NCI-H748 (cell line): ENCODE measurements at regions not wholly inside any gene's neighbourhood (a gene's known extent, or its start where the extent isn't known, plus 50 kb on each side); places are given as distances from the start of the nearest gene placed in this dataset.
A peak's percentile ranks its signal among the peaks of the same experiment; 100 is the strongest.

Experiments
- DNase-seq: peaks from one replicate; lab custom pipeline; 2025; ENCODE audit not compliant: unreplicated experiment; lab: John Stamatoyannopoulos, UW

DNA sequence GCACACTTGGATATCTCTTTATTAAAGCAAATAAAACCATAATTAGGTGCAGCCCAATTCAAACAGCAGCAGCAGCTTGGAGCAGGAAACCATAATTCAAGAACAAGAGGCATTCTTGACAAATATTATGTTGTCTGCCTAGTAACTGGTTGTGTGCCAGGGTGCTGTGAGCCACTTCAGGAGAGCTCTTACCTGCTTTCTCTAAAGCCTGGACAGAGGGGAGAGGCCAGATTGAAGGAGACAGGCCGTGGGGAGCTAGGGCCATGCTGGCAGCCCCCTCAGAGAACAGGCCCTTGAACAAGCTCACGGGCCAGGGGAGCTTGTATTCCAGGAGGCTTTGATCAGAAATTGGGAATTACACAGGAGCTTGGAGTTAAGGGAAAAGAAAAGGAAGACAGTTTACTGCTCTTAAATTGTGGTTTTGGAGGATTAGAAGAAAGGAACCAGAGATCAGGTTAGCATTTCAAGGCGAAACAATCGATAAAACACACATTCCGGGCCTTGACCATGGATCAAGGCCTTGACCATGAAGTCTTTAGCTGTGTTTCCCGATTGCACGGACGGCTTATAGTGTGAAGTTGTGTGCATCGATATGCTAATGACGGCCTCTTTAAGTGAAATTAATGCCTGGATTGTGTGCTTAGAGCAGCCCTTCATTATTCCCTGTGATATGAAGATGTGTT lies 69.8 kb upstream of the NKX2-2 start:
- peak; percentile 99 for DNase-seq

DNA sequence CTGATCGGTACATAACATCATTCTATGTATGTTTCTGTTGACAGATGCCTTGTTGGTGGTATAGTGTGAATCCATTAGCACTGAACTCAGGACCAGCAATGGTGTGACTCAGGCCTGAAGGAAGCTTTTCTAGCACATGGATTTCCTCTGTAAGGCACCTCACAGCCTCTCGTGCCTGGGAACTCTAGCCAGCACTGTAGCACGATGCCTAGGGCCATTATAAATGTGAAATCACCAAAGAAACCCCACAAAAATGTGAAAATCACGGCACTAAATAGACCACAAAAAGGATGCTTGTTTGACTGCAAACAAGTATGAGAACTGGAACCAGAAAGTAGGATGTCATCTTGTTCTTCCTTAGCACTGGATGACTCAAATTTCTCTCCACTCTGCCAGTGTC lies 63.7 kb upstream of the NKX2-2 start:
- DNase-seq: no peak

DNA sequence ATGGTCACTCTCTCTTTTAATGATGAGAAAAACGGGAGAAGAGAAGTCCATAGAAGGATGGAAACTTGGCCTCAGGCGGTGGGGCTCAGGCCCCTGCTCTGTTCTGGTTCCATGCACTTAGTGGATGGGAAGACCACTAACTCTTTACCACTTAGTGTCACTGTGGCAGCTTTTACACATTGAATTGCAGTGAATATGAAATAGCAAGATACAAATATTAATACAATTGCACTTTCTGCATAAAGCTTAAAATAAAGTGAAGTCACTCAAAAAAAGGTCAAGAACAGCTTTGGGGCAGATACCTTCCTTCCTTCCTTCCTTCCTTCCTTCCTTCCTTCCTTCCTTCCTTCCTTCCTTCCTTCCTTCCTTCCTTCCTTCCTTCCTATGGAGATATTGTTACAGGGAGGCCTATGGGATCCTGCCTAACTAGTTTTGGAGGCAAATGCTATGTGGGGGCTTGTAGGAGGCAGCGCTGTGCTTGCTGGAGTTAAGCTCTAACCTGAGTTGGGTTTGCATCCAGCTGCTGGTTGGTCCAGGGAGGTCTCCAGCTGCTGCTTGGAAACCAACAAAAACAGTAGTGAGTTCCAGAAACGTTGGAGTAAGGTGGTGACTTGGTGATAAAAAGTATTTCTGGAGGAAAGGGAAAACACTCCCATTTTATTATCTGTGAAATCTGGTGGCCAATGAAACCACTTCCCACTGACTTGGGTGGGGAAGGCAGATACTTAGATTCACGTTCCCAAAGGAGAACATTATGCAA lies 62.3 kb upstream of the NKX2-2 start:
- DNase-seq: peak; percentile 35

DNA sequence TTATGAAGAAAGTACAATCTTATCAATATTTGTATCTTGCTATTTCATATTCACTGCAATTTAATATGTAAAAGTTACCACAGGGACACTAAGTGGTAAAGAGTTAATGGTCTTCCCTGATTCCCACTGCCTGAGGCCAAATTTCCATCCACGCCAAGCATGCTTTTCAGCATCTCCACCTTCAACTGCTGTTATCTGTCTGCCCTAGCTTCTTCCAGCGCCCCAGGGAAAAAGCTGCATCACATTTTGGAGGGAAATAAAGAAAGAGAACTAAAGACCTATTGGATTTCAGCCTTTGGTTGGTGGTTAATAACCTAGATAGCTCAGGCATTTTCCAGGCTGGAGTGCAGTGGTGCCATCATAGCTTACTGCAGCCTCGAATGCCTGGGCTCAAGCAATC lies 61.3 kb upstream of the NKX2-2 start:
- no peak for DNase-seq

DNA sequence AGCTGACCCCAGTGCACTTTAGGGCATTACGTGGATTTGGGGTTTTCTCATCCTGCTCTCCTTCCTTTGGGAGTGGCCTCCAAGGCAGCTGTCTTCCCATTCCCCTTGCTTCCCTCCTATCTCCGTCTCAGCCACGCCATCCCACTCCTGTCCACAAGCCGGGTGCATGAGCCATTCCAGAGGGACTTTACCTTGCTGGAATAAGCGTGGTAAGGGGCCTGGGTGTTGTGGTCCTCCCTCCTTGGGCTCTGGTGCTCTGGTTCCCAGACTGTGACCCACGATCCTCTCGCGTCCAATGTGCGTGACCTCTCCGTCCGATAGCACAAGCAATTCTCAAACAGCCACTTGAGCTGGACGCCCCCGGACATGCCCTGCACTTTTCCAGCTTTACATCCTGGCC lies 60.6 kb upstream of the NKX2-2 start:
- no peak for DNase-seq

DNA sequence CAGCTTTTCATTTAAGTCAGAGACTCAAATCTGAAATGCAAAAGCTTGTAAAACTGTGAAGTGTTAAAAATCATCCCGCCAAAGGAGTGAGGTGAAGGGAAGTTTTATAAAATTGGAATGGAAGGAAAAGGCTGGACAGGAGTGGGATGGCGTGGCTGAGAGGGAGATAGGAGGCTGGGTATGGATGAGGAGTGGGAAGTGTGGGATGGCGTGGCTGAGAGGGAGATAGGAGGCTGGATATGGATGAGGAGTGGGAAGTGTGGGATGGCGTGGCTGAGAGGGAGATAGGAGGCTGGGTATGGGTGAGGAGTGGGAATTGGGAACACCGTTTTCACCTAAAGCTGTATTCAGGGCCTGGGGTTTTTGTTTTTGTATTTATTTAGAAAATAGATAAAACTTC lies 59.4 kb upstream of the NKX2-2 start:
- no peak for DNase-seq

DNA sequence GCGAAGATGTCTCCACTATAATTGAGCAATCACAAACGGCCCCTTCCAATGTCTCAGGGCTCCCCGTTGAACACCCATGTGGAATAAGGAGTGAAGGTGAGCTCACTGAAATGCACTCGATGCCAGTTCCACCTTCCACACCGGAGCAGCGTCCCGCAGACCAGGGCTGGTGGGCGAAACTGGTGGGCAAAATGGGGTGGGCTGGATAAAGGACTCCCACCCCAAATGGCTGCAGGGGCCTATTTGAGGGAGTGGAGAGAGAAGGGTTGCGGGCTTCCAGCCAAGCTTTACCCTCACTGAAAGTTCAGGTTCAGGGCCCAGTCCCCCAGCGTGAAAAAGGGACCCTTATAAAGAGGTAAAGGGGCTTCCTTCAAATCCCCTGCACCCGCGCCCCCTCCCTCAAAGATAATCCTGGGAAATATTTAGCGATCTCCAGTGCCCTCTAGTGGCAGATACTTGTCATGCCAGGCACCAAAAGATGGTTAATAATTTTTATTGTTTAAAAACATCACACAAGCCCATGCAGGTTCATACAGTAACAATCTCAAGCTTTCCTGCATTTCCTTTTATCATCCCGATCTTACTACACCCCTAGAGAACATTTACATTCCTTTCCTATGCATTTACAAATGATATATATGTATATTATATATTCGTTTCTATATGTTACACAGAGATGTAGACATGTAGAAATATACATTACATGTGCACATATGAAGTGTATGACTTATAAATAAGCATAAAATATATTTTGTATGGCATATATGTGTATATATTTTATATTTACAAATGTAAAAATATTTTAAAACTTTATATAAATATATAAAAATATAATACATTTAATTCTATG lies 58.2 kb upstream of the NKX2-2 start:
- peak; percentile 51 for DNase-seq

DNA sequence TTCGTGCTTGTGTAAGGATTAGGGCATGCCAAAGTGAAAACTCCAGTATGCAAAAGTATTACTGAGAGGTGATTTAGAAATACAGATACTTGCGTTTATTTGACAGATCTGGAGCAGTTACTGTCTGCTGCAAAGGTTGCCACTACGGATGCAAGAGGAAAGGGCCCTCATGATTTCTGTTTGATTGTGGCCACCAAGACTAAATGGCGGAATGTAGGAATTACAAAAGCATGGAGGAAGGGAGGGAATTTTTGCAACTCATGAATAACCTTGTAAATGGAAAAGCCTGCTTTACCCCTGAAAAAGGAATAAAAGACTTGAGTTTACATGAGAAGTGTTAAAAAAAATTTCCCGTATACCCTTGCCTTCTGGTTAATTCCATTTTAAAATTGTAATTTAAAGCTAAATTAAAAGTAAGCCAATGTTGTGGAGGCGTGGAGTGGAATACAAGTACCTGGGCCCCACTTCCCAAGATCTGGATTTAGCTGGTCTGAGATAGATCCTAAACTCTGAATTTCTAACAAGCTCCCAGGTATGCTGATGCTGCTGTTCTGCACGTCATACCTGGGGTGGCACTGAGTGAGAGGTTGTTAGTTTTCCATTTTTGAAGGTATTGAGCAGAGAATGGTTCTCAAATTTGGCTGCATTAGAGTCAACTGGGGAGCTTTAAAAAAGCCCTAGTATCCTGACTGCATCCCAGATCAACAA lies 56.6 kb upstream of the NKX2-2 start:
- no peak for DNase-seq

DNA sequence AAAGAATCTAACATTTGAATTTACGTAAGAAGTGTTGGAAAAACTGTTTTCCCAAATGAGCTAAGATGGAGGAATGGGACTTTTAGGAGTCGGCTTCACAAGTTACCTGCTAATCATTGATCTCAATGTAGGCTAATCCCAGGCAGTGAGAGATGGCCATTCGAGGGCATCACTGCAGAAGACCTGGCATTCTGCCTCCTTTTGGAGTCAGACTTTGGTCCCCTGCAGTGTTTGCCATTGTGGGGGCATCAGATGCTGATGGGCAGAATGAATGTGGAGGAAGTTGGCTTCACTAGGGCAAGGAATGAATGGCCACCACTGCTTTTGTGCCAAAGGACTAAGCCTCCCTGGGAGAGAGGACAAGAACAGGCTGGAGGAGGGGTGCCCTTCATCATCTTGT lies 55.7 kb upstream of the NKX2-2 start:
- DNase-seq: no peak

DNA sequence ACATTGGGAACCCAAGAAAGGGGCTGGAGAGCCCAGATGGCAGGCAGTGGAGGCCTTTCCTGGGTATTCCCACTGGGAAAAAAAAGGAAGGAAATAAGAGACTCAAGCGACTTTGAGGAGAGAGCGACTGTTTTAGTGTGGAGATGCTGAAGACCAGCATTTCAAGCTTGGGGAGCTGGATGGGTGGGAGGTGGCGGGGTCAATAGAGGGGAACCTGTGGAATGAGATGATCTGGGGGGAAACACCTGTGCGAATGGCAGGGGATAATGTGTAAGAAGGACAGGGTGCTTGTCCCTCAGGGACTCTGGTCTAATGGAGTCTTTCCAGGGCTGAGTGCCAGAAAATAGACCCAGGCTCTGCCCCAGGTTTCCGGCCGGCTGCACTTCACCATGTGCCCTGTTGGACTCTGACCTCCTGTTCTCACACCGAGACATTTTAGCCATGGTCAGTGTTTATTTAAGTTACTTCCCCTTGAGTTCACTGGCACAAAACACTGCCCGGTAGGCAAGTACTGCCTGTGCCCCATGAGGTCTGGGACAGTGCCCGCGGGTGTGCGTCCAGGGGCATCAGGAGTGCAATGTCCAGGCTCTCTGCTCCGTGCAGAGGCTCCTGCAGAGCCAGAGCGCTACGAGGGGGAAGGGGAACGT lies 50.4 kb upstream of the NKX2-2 start:
- no peak for DNase-seq
